Panc1 (cell line): ENCODE measurements at regions not wholly inside any gene's neighbourhood (a gene's known extent, or its start where the extent isn't known, plus 50 kb on each side); places are given as distances from the start of the nearest gene placed in this dataset.

Experiments used
- ATAC-seq: fragments of 200-7000 bp; cut with Tn5 transposase; 2 replicates; pipeline ENCODE4 v1.9.1; 2020; ENCODE audit warnings: mild to moderate bottlenecking, moderate library complexity
- BruUV-seq: library from RNA; stranded (reverse); fragments of 400-500 nt; replicated peaks from 2 replicates; lab custom pipeline; 2021; lab: Mats Ljungman, UMichigan
- CTCF ChIA-PET: fragments of 300-600 bp; sonication (Branson Sonifier 250); formaldehyde crosslinking; loops from one replicate; lab custom pipeline; 2022; ENCODE audit warnings: antibody characterized with exemption; lab: Charles Lee
- POLR2A ChIA-PET: fragments of 300-600 bp; sonication (Branson Sonifier 250); formaldehyde crosslinking; loops from one replicate; lab custom pipeline; 2022; ENCODE audit warnings: antibody characterized with exemption; lab: Charles Lee
- DNase-seq: peaks from one replicate; pipeline ENCODE4 v3.0.0-alpha.2; 2010; ENCODE audit warnings: low read depth, low spot score
- H3K27ac ChIP-seq: 2 replicates; pipeline ENCODE4 v1.5.1; 2011; ENCODE audit warnings: mild to moderate bottlenecking, low read length, inconsistent platforms
- H3K27me3 ChIP-seq: fragments of 200-500 bp; sonication (Bioruptor generic); 2 replicates; pipeline ENCODE4 v1.6.0; 2014; ENCODE audit warnings: low read length, inconsistent platforms; ENCODE audit not compliant: control insufficient read depth, insufficient read depth
- H3K36me3 ChIP-seq: fragments of 200-500 bp; sonication (Bioruptor generic); 2 replicates; pipeline ENCODE4 v1.5.1; 2014; ENCODE audit warnings: inconsistent platforms, mild to moderate bottlenecking, low read length, moderate library complexity; ENCODE audit not compliant: control insufficient read depth, insufficient read depth
- H3K4me1 ChIP-seq: 2 replicates; pipeline ENCODE4 v1.5.1; 2011; ENCODE audit warnings: inconsistent platforms, mild to moderate bottlenecking, low read length, moderate library complexity; ENCODE audit not compliant: control insufficient read depth, insufficient read depth
- H3K4me3 ChIP-seq, 2 experiments: 2 replicates each; pipeline ENCODE4 v1.5.1; 2011 to 2012; ENCODE audit warnings: low read depth in 2 of 2, low read length in 2 of 2, mild to moderate bottlenecking in 2 of 2, inconsistent platforms in 1 of 2, moderate library complexity in 1 of 2
- H3K9me3 ChIP-seq: fragments of 200-500 bp; sonication (Bioruptor generic); 2 replicates; pipeline ENCODE4 v1.5.1; 2014; ENCODE audit warnings: low read depth, mild to moderate bottlenecking, inconsistent platforms, low read length, moderate library complexity; ENCODE audit not compliant: control insufficient read depth, insufficient read depth
- POLR2AphosphoS5 ChIP-seq: IDR thresholded peaks from 2 replicates; pipeline ENCODE4 v1.6.1; 2012; ENCODE audit warnings: mild to moderate bottlenecking, low read depth, low read length, moderate library complexity
- SIN3A ChIP-seq: IDR thresholded peaks from 2 replicates; pipeline ENCODE4 v1.6.1; 2012; ENCODE audit warnings: low read depth, mild to moderate bottlenecking, low read length, moderate library complexity, borderline replicate concordance; ENCODE audit not compliant: insufficient read depth
- TCF7L2 ChIP-seq: IDR thresholded peaks from 2 replicates; pipeline ENCODE4 v1.6.1; 2011; ENCODE audit warnings: mild to moderate bottlenecking, low read depth, low read length, inconsistent platforms
- in situ Hi-C: cut with HindIII; loops from 2 replicates; pipeline ENCODE4 v1.10.0; 2016; ENCODE audit warnings: low sequenced_read_pairs, low pct_unique_long_range_greater_than_20kb
- intact Hi-C: fragments of 100-400 bp; cut with micrococcal nuclease; formaldehyde crosslinking; loops from one replicate; pipeline ENCODE4 v1.10.0; 2022; ENCODE audit not compliant: unreplicated experiment
- TF ChIP-seq, protein P1 (sequence below): fragments of 450-650 bp; IDR thresholded peaks from 2 replicates; pipeline ENCODE4 v1.5.1; 2017; ENCODE audit warnings: mild to moderate bottlenecking
- TF ChIP-seq, protein P2 (sequence below), 2 experiments: IDR thresholded peaks; 2 replicates each; pipeline ENCODE4 v1.6.1; 2011 to 2012; ENCODE audit warnings: low read depth in 2 of 2, control low read depth in 1 of 2, low read length in 1 of 2, mild to moderate bottlenecking in 1 of 2, moderate library complexity in 1 of 2; ENCODE audit not compliant: insufficient read depth in 1 of 2

DNA sequence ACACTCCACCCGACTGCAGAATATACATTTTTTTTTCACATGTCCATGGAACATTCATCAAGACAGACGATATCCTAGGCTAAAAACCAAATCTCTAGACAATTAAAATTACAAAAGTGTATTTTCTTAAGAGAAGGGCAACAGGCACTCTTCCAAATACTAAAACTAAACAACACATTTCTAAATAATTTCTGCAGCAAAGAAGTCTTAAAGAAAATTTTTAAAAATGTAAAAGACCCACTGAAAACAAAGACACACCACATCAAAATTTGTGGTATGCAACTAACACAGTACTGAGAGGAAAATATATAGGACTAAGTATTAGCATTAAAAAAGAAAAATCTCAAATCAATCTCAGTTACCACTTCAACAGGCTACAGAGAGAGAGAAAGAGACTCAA is 570.0 kb downstream of the SLC16A7 start:
- no peaks in the 10 kb centered on the region for H3K27me3 ChIP-seq
- intact Hi-C loops: no loop called here
- CTCF ChIA-PET: no interaction called here
- TF ChIP-seq POLR2AphosphoS5 (no peak), SIN3A (no peak), TCF7L2 (no peak)
- TF ChIP-seq, protein P1, sequence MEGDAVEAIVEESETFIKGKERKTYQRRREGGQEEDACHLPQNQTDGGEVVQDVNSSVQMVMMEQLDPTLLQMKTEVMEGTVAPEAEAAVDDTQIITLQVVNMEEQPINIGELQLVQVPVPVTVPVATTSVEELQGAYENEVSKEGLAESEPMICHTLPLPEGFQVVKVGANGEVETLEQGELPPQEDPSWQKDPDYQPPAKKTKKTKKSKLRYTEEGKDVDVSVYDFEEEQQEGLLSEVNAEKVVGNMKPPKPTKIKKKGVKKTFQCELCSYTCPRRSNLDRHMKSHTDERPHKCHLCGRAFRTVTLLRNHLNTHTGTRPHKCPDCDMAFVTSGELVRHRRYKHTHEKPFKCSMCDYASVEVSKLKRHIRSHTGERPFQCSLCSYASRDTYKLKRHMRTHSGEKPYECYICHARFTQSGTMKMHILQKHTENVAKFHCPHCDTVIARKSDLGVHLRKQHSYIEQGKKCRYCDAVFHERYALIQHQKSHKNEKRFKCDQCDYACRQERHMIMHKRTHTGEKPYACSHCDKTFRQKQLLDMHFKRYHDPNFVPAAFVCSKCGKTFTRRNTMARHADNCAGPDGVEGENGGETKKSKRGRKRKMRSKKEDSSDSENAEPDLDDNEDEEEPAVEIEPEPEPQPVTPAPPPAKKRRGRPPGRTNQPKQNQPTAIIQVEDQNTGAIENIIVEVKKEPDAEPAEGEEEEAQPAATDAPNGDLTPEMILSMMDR: no peak
- TF ChIP-seq, protein P2, sequence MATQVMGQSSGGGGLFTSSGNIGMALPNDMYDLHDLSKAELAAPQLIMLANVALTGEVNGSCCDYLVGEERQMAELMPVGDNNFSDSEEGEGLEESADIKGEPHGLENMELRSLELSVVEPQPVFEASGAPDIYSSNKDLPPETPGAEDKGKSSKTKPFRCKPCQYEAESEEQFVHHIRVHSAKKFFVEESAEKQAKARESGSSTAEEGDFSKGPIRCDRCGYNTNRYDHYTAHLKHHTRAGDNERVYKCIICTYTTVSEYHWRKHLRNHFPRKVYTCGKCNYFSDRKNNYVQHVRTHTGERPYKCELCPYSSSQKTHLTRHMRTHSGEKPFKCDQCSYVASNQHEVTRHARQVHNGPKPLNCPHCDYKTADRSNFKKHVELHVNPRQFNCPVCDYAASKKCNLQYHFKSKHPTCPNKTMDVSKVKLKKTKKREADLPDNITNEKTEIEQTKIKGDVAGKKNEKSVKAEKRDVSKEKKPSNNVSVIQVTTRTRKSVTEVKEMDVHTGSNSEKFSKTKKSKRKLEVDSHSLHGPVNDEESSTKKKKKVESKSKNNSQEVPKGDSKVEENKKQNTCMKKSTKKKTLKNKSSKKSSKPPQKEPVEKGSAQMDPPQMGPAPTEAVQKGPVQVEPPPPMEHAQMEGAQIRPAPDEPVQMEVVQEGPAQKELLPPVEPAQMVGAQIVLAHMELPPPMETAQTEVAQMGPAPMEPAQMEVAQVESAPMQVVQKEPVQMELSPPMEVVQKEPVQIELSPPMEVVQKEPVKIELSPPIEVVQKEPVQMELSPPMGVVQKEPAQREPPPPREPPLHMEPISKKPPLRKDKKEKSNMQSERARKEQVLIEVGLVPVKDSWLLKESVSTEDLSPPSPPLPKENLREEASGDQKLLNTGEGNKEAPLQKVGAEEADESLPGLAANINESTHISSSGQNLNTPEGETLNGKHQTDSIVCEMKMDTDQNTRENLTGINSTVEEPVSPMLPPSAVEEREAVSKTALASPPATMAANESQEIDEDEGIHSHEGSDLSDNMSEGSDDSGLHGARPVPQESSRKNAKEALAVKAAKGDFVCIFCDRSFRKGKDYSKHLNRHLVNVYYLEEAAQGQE (IDR thresholded peaks at IDR 0.05; ENCODE audit: insufficient read depth in 1 of 2, low read depth in 2 of 2, low read length in 1 of 2): no peak
- POLR2A ChIA-PET: no interaction called here
- no peak overlapping the region for H3K27ac ChIP-seq
- in situ Hi-C loops: no loop called here
- no peak overlapping the region for H3K4me3 ChIP-seq
- 0 out of 2 replicates have a peak, but pooled peaks cover 3% of the 10 kb centered on the region for H3K9me3 ChIP-seq
- H3K36me3 ChIP-seq: no peaks in the 10 kb centered on the region
- DNase-seq (no peak), ATAC-seq (no peak)
- BruUV-seq: no TSS peak
- H3K4me1 ChIP-seq: no peaks in the 10 kb centered on the region

DNA sequence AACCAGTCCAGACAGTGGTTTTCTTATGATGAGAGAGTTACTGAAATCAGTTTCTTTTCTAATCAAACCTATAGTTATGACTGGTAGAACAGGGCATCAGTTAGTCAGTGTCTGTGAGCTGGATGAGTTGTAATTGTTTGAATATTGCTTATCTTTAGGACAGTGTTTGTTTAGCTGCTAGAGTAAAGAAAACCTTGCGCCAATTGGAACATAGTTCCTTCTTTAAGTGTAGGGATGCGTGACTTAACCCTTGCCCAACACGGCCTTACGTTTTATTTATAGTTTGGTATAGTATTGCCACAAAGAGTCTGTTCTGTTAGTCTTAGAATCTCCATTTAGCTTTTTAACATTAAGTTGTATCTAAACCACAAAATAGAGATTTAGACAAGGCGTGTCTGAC is 572.6 kb downstream of the SLC16A7 start:
- ChIA-PET POLR2A (no interaction called here), CTCF (interaction anchor here (0.6 kb wide), 1 partner anchor 132 kb away, joined by 3 read pairs; no protein-coding TSS in a partner anchor)
- no peaks in the 10 kb centered on the region for H3K36me3 ChIP-seq
- no peak overlapping the region for H3K27ac ChIP-seq
- no TSS peak for BruUV-seq
- H3K4me1 ChIP-seq: peaks cover 2% of the 10 kb centered on the region; the same call in 1 of the 2 replicates
- no peaks in the 10 kb centered on the region for H3K27me3 ChIP-seq
- 0 out of 2 replicates have a peak, but pooled peaks have one; percentile 38 for ATAC-seq
- DNase-seq: no peak
- no peak overlapping the region for H3K4me3 ChIP-seq
- TF ChIP-seq POLR2AphosphoS5 (no peak), SIN3A (no peak), TCF7L2 (no peak)
- TF ChIP-seq, protein P2 (IDR thresholded peaks at IDR 0.05; ENCODE audit: insufficient read depth in 1 of 2, low read depth in 2 of 2, low read length in 1 of 2): no peak
- TF ChIP-seq, protein P1: no peak
- in situ Hi-C loops: no loop called here
- H3K9me3 ChIP-seq: 0 out of 2 replicates have a peak, but pooled peaks cover 3% of the 10 kb centered on the region
- intact Hi-C loops: no loop called here
